Effector CD8-positive, alpha-beta T cell (primary cell): ENCODE measurements at regions not wholly inside any gene's neighbourhood (a gene's known extent, or its start where the extent isn't known, plus 50 kb on each side); places are given as distances from the start of the nearest gene placed in this dataset.
"Not testable (repeated sequence)": the region's sequence is repeated elsewhere in the genome, so short reads cannot be mapped to it uniquely, and the experiment has no call there.

ENCODE experiments used
- DNase-seq: peaks from one replicate; lab custom pipeline; 2025; lab: John Stamatoyannopoulos, UW

DNA sequence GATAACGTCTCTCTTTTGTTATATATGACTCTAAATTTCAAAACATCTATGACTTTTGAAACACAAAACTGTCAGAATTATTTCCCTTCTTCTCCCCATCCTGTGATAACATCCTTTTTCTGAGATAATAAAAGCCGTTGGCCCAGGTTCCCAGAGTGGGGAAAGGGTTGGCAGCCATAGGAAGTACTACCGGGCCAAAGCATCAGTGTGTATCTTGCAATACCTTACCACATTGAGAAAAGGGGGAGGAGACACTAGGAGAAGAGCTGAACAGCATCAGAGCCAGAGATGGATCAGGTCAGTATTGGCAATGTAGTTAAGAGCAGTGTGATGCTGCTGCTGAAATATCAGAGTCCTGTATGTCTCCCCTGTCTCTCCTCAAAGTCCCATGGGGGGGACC is 210.0 kb upstream of the PROK2 start:
- no peak for DNase-seq

DNA sequence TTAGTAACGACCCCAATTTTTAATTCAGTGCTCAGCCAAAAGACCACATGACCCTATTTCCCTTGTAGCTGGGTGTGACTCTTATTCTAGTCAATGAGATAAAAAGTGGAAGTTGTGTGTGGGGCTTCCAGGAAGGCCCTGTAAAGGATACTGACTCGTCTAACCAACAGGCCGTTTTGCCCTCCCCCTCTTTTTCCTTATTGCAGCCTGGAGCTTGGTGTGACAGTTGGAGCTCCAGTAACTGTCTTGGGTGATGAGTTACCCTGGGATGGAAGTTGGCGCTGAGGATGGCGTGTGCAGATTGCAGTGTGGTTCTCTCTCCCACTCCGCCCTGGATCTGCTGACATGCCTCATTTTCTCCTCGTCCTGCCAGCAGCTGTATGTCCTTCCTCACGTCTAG is 209.3 kb upstream of the PROK2 start:
- no peak for DNase-seq

DNA sequence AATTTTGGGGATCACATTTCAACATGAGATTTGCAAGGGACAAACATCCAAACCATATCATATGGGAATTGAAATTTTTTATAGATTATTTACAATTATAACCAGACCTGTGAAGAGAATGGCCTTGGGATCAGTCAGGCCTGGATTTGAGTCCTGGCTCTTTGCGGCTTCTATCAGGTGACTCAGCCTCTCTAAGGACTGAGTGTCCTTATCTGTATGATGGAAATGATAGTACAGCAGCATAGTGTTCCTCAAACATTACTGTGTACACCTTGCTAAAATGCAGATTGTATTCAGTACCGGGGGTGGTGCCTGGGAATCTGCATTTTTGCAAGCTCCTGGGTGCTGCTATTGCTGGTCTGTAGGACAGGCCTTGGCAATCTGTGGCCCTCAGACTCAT is 206.7 kb upstream of the PROK2 start:
- no peak for DNase-seq

- DNase-seq: no peak
Measured at GRCh38 chr3:71991046-71991445, 206.1 kb upstream of the PROK2 start.

GRCh38 chr3:71990545-71990944 is 205.6 kb upstream of the PROK2 start:
- DNase-seq: no peak

GRCh38 chr3:71989165-71989564 is 204.2 kb upstream of the PROK2 start:
- no peak for DNase-seq

GRCh38 chr3:71987828-71988227 is 202.9 kb upstream of the PROK2 start:
- no peak for DNase-seq

- DNase-seq: no peak
Measured at GRCh38 chr3:71987089-71987735, 202.3 kb upstream of the PROK2 start.

- no peak for DNase-seq
Measured at GRCh38 chr3:71986606-71987005, 201.7 kb upstream of the PROK2 start.

- DNase-seq: no peak
Measured at GRCh38 chr3:71984843-71985613, 200.1 kb upstream of the PROK2 start.

DNA sequence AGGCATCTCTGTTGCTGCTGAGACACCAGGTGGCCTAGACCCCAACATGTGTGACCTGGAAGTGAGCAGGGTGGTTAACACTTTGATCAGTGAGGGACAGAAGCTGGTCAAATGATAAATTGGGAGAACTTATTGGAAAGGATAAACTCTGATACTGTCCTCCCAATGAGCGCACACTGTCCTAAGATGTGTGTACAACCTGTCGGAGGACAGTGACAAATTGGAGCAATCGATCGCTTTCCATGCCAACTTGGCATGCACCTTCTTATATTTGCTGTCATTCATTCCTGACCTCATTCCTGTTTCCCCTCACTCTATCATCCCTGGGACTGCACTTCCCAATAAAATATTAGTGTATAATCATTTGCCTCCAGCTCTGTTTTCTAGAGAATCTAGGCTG is 198.7 kb upstream of the PROK2 start:
- no peak for DNase-seq

GRCh38 chr3:71982506-71983258 is 197.7 kb upstream of the PROK2 start:
- not testable (repeated sequence) for DNase-seq

GRCh38 chr3:71979175-71979574 is 194.2 kb upstream of the PROK2 start:
- no peak for DNase-seq

GRCh38 chr3:71978150-71978721 is 193.3 kb upstream of the PROK2 start:
- DNase-seq: no peak

GRCh38 chr3:71977525-71977924 is 192.6 kb upstream of the PROK2 start:
- DNase-seq: no peak

- DNase-seq: no peak
Measured at GRCh38 chr3:71975573-71975972, 190.6 kb upstream of the PROK2 start.

GRCh38 chr3:71974786-71975185 is 189.8 kb upstream of the PROK2 start:
- DNase-seq: no peak

DNA sequence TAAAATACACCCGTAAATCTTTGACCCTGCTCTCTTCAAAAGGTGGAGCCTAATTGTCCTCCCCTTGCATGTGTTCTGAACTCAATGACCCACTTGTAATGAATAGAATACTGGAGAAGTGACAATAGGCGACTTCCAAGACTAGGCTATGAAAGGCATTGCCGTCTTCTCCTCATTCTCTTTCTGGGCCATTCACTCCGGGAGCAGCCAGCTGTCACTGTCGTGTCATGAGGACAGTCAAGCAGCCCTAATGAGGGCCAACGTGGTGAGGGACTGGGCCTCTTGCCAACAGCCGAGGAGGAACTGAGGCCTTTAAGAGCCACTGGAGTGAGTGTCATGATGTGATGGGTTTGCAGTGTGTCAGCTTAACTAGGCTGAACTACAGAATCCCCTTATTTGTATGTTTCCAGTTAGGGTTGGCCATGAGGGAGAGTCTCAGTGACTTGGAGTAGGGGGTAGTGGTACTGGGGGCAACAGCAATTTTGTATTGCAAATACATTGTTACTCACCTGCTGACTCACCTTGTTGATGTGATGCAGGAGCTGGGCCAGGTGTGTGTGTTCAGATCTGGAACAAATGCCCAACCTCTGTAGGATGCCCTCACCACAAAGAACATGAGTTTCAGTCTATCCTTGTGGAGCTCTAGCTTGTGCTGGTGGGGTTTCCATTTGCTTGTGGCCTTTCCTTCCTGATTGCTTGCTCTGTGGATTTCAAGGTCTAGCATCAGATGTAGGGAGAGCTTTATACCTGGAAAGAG is 188.5 kb upstream of the PROK2 start:
- no peak for DNase-seq

- no peak for DNase-seq
Measured at GRCh38 chr3:71972031-71972430, 187.1 kb upstream of the PROK2 start.

- no peak for DNase-seq
Measured at GRCh38 chr3:71968544-71968943, 183.6 kb upstream of the PROK2 start.

DNA sequence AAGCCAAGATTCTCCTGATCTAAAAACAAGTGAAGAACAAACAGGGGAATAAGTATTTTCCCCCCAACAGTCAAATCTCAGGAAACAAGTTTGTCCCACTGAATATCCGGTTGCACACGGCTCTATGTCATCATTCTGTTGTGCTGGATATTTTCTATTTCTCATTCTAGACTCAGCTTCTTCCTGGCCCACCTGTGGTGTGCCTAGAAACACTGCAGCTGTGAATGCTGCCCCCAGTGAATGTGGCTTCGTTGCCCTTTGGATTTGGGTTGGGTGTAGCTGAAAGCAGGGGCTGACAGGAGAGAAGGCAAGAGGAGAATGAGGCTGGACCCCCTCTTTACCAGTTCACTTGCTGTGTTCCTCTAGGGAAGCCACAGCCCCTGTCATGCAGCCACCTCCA is 181.2 kb upstream of the PROK2 start:
- no peak for DNase-seq

DNA sequence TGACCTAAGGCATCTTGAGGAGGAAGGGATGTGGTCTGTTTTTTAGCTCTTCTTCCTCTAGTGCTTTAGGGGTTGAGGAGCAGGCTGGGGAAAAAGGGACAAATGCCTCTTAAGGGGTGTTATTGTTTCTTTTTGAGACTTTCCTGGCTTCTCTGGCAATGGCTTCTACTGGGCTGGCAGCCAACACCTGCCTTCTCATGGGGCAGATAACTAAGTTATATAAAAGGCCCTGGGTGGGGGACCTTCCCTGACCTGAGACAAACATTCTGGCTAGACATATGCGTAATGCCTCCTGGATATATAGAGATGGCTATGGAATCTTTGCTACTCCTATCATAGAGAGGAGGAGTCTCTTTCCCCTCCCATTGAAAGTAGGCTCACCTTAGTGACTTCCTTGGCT is 179.2 kb upstream of the PROK2 start:
- DNase-seq: no peak
